Lower leg skin (tissue), 4 donors: ENCODE measurements at regions not wholly inside any gene's neighbourhood (a gene's known extent, or its start where the extent isn't known, plus 50 kb on each side); places are given as distances from the start of the nearest gene placed in this dataset.

Experiments used
- DNase-seq, 2 donors: peaks; one replicate each; pipeline ENCODE4 v3.0.0-alpha.2; 2019; ENCODE audit warnings: low spot score in 2 of 2
- H3K4me3 ChIP-seq: fragments of 200-600 bp; sonication (generic); 2 replicates; pipeline ENCODE4 v1.5.1; 2017; ENCODE audit warnings: mild to moderate bottlenecking, low read depth; ENCODE audit not compliant: poor library complexity, severe bottlenecking
- CTCF ChIP-seq, 3 donors: fragments of 450-650 bp; IDR thresholded peaks; one replicate each; pipeline ENCODE4 v1.5.1; 2016; ENCODE audit warnings: antibody characterized with exemption in 3 of 3, mild to moderate bottlenecking in 3 of 3, moderate library complexity in 2 of 3
- POLR2A ChIP-seq, 2 donors: fragments of 450-650 bp; IDR thresholded peaks; one replicate each; pipeline ENCODE4 v1.6.1; 2016 to 2017; ENCODE audit warnings: antibody characterized with exemption in 2 of 2, mild to moderate bottlenecking in 1 of 2, moderate library complexity in 1 of 2
- WGBS, 2 donors: methylation state at CpG; one replicate each; pipeline ENCODE4 v1.1.5; 2018; 5-methylcytosine and 5-hydroxymethylcytosine counted together
- intact Hi-C: fragments of 100-400 bp; cut with DNase I; formaldehyde crosslinking; loops from one replicate; pipeline ENCODE4 v1.15.0; 2023; ENCODE audit warnings: low total_unique reads

GRCh38 chr15:94894056-94894455 is 662.7 kb downstream of the MCTP2 start:
- no peak for DNase-seq
- intact Hi-C loops, result no loop called here
- 91% methylated on average over 3 of the region's 3 CpGs for WGBS, 2 donors
- no peak overlapping the region for H3K4me3 ChIP-seq
- no peak for TF ChIP-seq CTCF (IDR thresholded peaks at IDR 0.05)

GRCh38 chr15:94909510-94909909 is 678.1 kb downstream of the MCTP2 start:
- intact Hi-C loops, result no loop called here
- WGBS, 2 donors, result 26 to 59% methylated on average over 1 of the region's 1 CpG
- DNase-seq, result no peak
- TF ChIP-seq POLR2A (IDR thresholded peaks at IDR 0.05) (no peak), CTCF (IDR thresholded peaks at IDR 0.05) (no peak)
- no peak overlapping the region for H3K4me3 ChIP-seq

GRCh38 chr15:94910166-94910565 is 678.8 kb downstream of the MCTP2 start:
- no peak for DNase-seq
- no peak for TF ChIP-seq POLR2A (IDR thresholded peaks at IDR 0.05)
- TF ChIP-seq CTCF (IDR thresholded peaks at IDR 0.05), result no peak
- intact Hi-C loops, result no loop called here
- no peak overlapping the region for H3K4me3 ChIP-seq

GRCh38 chr15:94912760-94913159 is 681.4 kb downstream of the MCTP2 start:
- TF ChIP-seq CTCF (IDR thresholded peaks at IDR 0.05) (no peak), POLR2A (IDR thresholded peaks at IDR 0.05) (no peak)
- intact Hi-C loops, result no loop called here
- no peak for DNase-seq
- H3K4me3 ChIP-seq, result no peak overlapping the region
- WGBS, 2 donors, result 64 to 67% methylated on average over 3 of the region's 3 CpGs

- intact Hi-C loops, result no loop called here
- no peak overlapping the region for H3K4me3 ChIP-seq
- 67 to 69% methylated on average over 5 of the region's 5 CpGs for WGBS, 2 donors
- no peak for DNase-seq
- TF ChIP-seq POLR2A (IDR thresholded peaks at IDR 0.05) (no peak), CTCF (IDR thresholded peaks at IDR 0.05) (no peak)
These were observed 685.7 kb downstream of the MCTP2 start for GRCh38 chr15:94917068-94917467.

GRCh38 chr15:94921936-94922335 is 690.6 kb downstream of the MCTP2 start:
- intact Hi-C loops, result no loop called here
- no peak for DNase-seq
- H3K4me3 ChIP-seq, result no peak overlapping the region
- WGBS, 2 donors, result 50 to 53% methylated on average over 6 of the region's 6 CpGs
- TF ChIP-seq POLR2A (IDR thresholded peaks at IDR 0.05) (no peak), CTCF (IDR thresholded peaks at IDR 0.05) (no peak)
